Astrocyte of the spinal cord (primary cell): ENCODE measurements at regions not wholly inside any gene's neighbourhood (a gene's known extent, or its start where the extent isn't known, plus 50 kb on each side); places are given as distances from the start of the nearest gene placed in this dataset.
A peak's percentile ranks its signal among the peaks of the same experiment; 100 is the strongest.

Source experiments
- DNase-seq: peaks from one replicate; pipeline ENCODE4 v3.0.0; 2011; ENCODE audit warnings: low read depth, low spot score
- H3K4me3 ChIP-seq: 2 replicates; pipeline ENCODE4 v1.5.1; 2011; ENCODE audit warnings: low read depth, mild to moderate bottlenecking, low read length, moderate library complexity
- in situ Hi-C: cut with HindIII; loops from 2 replicates; pipeline ENCODE4 v1.10.0; 2017; ENCODE audit warnings: low sequenced_read_pairs
- TF ChIP-seq, protein P1 (sequence below): IDR thresholded peaks from 2 replicates; pipeline ENCODE4 v1.5.1; 2012; ENCODE audit warnings: low read depth, mild to moderate bottlenecking, low read length, inconsistent platforms

DNA sequence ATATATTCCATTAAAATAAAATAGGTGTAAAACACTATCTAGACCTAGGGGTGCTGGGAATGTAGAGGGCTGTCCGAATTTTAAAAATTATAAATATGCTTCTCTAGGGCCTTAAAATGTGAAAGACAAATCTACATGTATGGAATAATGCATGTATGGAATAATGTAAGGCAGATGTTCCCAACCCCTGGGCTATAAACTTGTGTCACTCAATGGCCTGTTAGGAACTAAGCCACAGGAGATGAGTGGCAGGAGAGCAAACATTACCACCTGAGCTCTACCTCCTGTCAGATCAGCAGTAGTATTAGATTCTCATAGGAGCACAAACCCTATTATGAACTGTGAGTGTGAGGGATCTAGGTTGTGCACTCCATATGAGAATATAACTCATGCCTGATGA is 482.6 kb upstream of the TGFBR2 start:
- H3K4me3 ChIP-seq: no peak overlapping the region
- TF ChIP-seq, protein P1, sequence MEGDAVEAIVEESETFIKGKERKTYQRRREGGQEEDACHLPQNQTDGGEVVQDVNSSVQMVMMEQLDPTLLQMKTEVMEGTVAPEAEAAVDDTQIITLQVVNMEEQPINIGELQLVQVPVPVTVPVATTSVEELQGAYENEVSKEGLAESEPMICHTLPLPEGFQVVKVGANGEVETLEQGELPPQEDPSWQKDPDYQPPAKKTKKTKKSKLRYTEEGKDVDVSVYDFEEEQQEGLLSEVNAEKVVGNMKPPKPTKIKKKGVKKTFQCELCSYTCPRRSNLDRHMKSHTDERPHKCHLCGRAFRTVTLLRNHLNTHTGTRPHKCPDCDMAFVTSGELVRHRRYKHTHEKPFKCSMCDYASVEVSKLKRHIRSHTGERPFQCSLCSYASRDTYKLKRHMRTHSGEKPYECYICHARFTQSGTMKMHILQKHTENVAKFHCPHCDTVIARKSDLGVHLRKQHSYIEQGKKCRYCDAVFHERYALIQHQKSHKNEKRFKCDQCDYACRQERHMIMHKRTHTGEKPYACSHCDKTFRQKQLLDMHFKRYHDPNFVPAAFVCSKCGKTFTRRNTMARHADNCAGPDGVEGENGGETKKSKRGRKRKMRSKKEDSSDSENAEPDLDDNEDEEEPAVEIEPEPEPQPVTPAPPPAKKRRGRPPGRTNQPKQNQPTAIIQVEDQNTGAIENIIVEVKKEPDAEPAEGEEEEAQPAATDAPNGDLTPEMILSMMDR: no peak
- in situ Hi-C loops: no loop called here
- no peak for DNase-seq

DNA sequence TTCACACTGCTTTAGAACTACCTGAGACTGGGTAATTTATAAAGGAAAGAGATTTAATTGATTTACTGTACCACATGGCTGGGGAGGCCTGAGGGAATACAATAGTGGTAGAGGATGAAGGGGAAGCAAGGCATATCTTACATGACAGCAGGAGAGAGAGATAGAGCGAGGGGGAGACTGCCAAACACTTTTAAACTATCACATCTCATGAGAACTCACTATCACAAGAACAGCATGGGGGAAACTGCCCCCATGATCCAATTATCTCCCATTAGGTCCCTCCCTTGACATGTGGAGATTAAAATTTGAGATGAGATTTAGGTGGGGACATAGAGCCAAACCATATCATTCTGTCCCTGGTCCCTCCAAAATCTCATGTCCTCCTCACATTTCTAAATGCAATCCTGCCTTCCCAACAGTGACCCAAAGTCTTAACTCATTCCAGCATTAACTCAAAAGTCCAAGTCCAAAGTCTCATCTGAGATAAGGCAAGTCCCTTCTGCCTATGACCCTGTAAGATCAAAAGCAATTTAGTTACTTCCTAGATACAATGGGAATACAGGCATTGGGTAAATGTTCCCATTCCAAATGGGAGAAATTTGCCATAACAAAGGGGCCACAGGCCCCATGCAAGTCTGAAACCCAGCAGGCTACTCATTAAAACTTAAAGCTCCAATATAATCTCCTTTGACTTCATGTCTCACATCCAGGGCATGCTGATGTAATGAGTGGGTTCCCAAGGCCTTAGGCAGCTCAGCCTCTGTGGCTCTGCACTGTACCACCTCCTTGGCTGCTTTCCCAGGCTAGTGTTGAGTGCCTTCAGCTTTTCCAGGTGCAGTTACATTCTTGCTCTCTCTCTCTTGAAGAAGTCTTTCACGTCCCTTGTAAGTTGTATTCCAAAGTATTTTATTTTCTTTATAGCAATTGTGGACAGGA is 481.7 kb upstream of the TGFBR2 start:
- in situ Hi-C loops: no loop called here
- no peak overlapping the region for H3K4me3 ChIP-seq
- DNase-seq: peak; percentile 75
- TF ChIP-seq, protein P1: no peak

DNA sequence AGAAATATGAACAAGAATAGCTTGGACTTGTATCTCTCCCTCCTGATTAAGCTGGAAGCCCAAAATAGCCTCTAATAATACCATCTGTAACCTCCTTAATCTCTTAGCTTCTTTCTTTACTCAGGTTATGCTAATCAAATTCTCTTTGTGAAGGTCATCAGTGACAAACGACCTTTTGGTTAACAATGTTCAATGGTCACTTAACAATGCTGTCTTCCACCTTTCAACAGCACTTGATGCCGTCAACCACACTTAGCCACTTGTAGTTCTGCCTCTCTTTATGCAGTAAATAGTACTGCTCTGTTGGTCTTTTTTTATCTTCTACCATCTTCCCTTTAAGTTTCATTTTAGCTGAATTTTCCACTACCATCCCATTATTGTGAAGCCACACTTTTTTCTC is 476.6 kb upstream of the TGFBR2 start:
- in situ Hi-C loops: no loop called here
- TF ChIP-seq, protein P1: no peak
- DNase-seq: no peak
- H3K4me3 ChIP-seq: no peak overlapping the region

DNA sequence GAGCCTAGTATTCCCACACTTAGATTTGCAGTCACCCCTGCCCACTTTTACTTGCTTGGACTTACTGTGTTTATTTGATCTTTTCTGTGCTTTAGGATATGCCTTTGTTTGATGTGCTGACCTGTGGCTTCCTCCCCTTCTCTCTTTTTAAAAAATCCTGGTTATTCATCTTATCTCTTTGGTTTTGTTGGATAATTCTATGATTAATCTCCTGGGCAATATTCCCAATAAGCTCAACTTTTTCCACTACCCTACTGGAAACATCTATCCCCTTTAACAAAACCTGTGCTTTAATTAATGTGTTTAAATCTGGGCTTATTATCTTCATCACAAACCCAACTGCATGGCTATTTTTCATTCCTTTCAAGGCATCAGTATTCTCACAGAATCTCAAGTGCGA is 476.0 kb upstream of the TGFBR2 start:
- DNase-seq: no peak
- TF ChIP-seq, protein P1: no peak
- H3K4me3 ChIP-seq: no peak overlapping the region
- in situ Hi-C loops: no loop called here

DNA sequence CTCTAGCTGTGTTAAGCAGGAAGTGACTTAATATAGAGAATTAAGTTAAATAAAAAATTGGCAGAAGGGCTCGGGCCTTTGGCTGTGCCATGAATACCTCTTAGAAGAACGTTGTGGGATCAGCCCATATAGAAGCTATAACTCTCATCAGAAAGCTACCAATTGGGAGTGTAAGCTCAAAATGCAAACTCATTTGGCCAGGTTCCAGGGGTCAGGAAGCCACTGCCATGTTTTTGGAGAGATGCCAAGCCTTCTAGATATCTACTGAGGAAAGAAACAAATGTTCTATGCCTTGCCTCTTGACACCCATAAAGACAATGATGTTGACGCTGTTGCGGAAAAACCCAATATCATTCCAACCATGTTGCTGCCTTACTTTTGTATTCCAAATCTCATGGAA is 475.2 kb upstream of the TGFBR2 start:
- TF ChIP-seq, protein P1: no peak
- in situ Hi-C loops: no loop called here
- no peak for DNase-seq
- H3K4me3 ChIP-seq: no peak overlapping the region

DNA sequence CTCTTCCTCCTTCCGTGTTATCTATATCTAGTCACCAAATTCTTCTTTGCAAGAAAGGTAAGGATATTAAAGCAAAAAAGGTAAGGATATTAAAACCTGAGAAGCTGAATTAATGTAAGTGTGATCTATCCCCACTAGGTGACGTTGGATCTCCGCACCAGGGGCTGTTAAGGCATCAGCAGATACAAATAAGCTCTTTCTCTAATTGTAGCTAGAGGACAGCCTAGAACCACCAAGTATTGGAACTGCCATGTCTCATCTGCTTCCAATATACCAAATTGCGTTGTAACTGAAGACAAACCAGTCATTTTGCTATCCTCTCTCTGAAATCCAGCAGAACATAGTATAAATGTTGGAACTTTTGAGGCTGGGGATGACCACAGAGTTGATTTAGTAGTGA is 471.2 kb upstream of the TGFBR2 start:
- DNase-seq: no peak
- in situ Hi-C loops: no loop called here
- no peak overlapping the region for H3K4me3 ChIP-seq
- TF ChIP-seq, protein P1: peak; percentile 11
